HCT116 (cell line): ENCODE measurements at regions not wholly inside any gene's neighbourhood (a gene's known extent, or its start where the extent isn't known, plus 50 kb on each side); places are given as distances from the start of the nearest gene placed in this dataset.

Experiments
- ATAC-seq: fragments of 200-7000 bp; cut with Tn5 transposase; 2 replicates; pipeline ENCODE4 v1.9.1; 2020; ENCODE audit warnings: mild to moderate bottlenecking, moderate library complexity
- BruUV-seq: library from RNA; stranded (reverse); fragments of 400-500 nt; replicated peaks from 2 replicates; lab custom pipeline; 2021; lab: Mats Ljungman, UMichigan
- CTCF ChIA-PET: fragments of 300-600 bp; sonication (Branson Sonifier 250); formaldehyde crosslinking; loops from one replicate; lab custom pipeline; 2021; ENCODE audit warnings: antibody characterized with exemption; lab: Charles Lee
- POLR2A ChIA-PET: fragments of 300-600, 350-600 bp; sonication (Branson Sonifier 250); formaldehyde crosslinking; loops from one replicate; lab custom pipeline; 2021; ENCODE audit warnings: antibody characterized with exemption; lab: Charles Lee
- RAD21 ChIA-PET, 2 experiments: fragments of 300-600 bp; sonication (Branson Sonifier 250); formaldehyde crosslinking; loops; one replicate each; lab custom pipeline; 2023; ENCODE audit warnings: low total read pairs in 2 of 2; ENCODE audit not compliant: uncharacterized antibody in 2 of 2, unreplicated experiment in 2 of 2, low non-redundant PET in 1 of 2; lab: Charles Lee
- DNase-seq: peaks from one replicate; pipeline ENCODE4 v3.0.0-alpha.2; 2010; ENCODE audit warnings: low read depth, low spot score
- H2AFZ ChIP-seq: fragments of 200-600 bp; shearing (Covaris generic), sonication (generic); 2 replicates; pipeline ENCODE4 v1.6.1; 2017; ENCODE audit warnings: low read depth, mixed run types, mixed read lengths, antibody characterized with exemption, low read length; ENCODE audit not compliant: poor library complexity, severe bottlenecking
- H3K27ac ChIP-seq: 2 replicates; pipeline ENCODE4 v1.5.1; 2012; ENCODE audit warnings: low read depth, low read length
- H3K27me3 ChIP-seq: fragments of 200-600 bp; sonication (generic); 2 replicates; pipeline ENCODE4 v1.6.1; 2016; ENCODE audit warnings: mixed run types, low read length, mixed read lengths; ENCODE audit not compliant: insufficient read depth
- H3K36me3 ChIP-seq, 2 experiments: fragments of 200-500 bp in 1 of 2; fragments of 200-600 bp in 1 of 2; sonication (Bioruptor generic) in 1 of 2; sonication (generic) in 1 of 2; 2 replicates each; pipeline versions ENCODE4 v1.5.1 to v1.6.1; 2014 to 2016; ENCODE audit warnings: low read length in 2 of 2, inconsistent platforms in 1 of 2, mixed read lengths in 1 of 2, mixed run types in 1 of 2; ENCODE audit not compliant: insufficient read depth in 2 of 2, control insufficient read depth in 1 of 2
- H3K4me1 ChIP-seq, 2 experiments: fragments of 200-600 bp in 1 of 2; sonication (generic) in 1 of 2; 2 replicates each; pipeline versions ENCODE4 v1.5.1 to v1.6.1; 2012 to 2017; ENCODE audit warnings: low read length in 2 of 2, inconsistent platforms in 1 of 2, mild to moderate bottlenecking in 1 of 2, mixed read lengths in 1 of 2, mixed run types in 1 of 2, moderate library complexity in 1 of 2; ENCODE audit not compliant: insufficient read depth in 2 of 2, control insufficient read depth in 1 of 2
- H3K4me2 ChIP-seq: fragments of 200-600 bp; sonication (generic); 2 replicates; pipeline ENCODE4 v1.6.1; 2017; ENCODE audit warnings: mixed run types, low read length, mixed read lengths
- H3K4me3 ChIP-seq, 2 experiments: fragments of 200-600 bp in 1 of 2; sonication (generic) in 1 of 2; replicated peaks in 1 of 2; 2 replicates each; pipeline ENCODE4 v1.5.1; 2011 to 2016; ENCODE audit warnings: low read length in 2 of 2, control low read depth in 1 of 2, low read depth in 1 of 2, mild to moderate bottlenecking in 1 of 2, mixed read lengths in 1 of 2, mixed run types in 1 of 2
- H3K79me2 ChIP-seq: fragments of 200-600 bp; sonication (generic); 2 replicates; pipeline ENCODE4 v1.6.1; 2017; ENCODE audit warnings: mild to moderate bottlenecking, mixed run types, low read length, moderate library complexity, mixed read lengths; ENCODE audit not compliant: insufficient read depth
- H3K9ac ChIP-seq: fragments of 200-600 bp; sonication (generic); 2 replicates; pipeline ENCODE4 v1.6.1; 2016; ENCODE audit warnings: low read length, mixed read lengths
- H3K9me2 ChIP-seq: fragments of 200-600 bp; sonication (generic), shearing (Covaris generic); 2 replicates; pipeline ENCODE4 v1.6.1; 2017; ENCODE audit warnings: mixed run types, mild to moderate bottlenecking, moderate library complexity; ENCODE audit not compliant: insufficient read depth
- H3K9me3 ChIP-seq, 2 experiments: fragments of 200-500 bp in 1 of 2; fragments of 200-600 bp in 1 of 2; sonication (Bioruptor generic) in 1 of 2; sonication (generic) in 1 of 2; 2 replicates each; pipeline ENCODE4 v1.6.1; 2014 to 2017; ENCODE audit warnings: low read length in 2 of 2, mixed read lengths in 2 of 2, inconsistent platforms in 1 of 2, low read depth in 1 of 2, mild to moderate bottlenecking in 1 of 2, mixed run types in 1 of 2, moderate library complexity in 1 of 2; ENCODE audit not compliant: control insufficient read depth in 1 of 2, insufficient read depth in 1 of 2
- H4K20me1 ChIP-seq: fragments of 200-600 bp; sonication (generic), shearing (Covaris generic); 2 replicates; pipeline ENCODE4 v1.6.1; 2017; ENCODE audit warnings: mixed run types, mild to moderate bottlenecking, moderate library complexity; ENCODE audit not compliant: insufficient read depth
- CBX3 ChIP-seq: IDR thresholded peaks from 2 replicates; pipeline ENCODE4 v1.6.1; 2012; ENCODE audit warnings: low read depth
- EGR1 ChIP-seq: IDR thresholded peaks from 2 replicates; pipeline ENCODE4 v1.6.1; 2012; ENCODE audit warnings: low read depth
- EZH2phosphoT487 ChIP-seq: fragments of 200-600 bp; IDR thresholded peaks from 2 replicates; pipeline ENCODE4 v1.6.1; 2018; ENCODE audit warnings: antibody characterized with exemption, borderline replicate concordance
- FOSL1 ChIP-seq: IDR thresholded peaks from 2 replicates; pipeline ENCODE4 v1.6.1; 2012; ENCODE audit warnings: low read depth
- JUND ChIP-seq: IDR thresholded peaks from 2 replicates; pipeline ENCODE4 v1.6.1; 2012
- POLR2AphosphoS5 ChIP-seq: IDR thresholded peaks from 2 replicates; pipeline ENCODE4 v1.6.1; 2011; ENCODE audit warnings: mild to moderate bottlenecking, low read depth, low read length, moderate library complexity
- SP1 ChIP-seq: IDR thresholded peaks from 2 replicates; pipeline ENCODE4 v1.6.1; 2012; ENCODE audit warnings: low read depth
- SRF ChIP-seq: IDR thresholded peaks from 2 replicates; pipeline ENCODE4 v1.6.1; 2012; ENCODE audit warnings: low read depth
- ZFX ChIP-seq: fragments of 450-650 bp; IDR thresholded peaks from 2 replicates; pipeline ENCODE4 v1.6.1; 2017
- intact Hi-C: fragments of 100-400 bp; cut with micrococcal nuclease; formaldehyde crosslinking; loops from 2 replicates; pipeline ENCODE4 v1.10.0; 2022
- TF ChIP-seq, protein P1 (sequence below): IDR thresholded peaks from 2 replicates; pipeline ENCODE4 v1.6.1; 2012
- TF ChIP-seq, protein P2 (sequence below), 3 experiments: fragments of 200-600 bp in 1 of 3; sonication (generic) in 1 of 3; IDR thresholded peaks in 2 of 3; conservative IDR thresholded peaks in 1 of 3; 2 replicates each; pipeline ENCODE4 v1.5.1; 2012 to 2017; ENCODE audit warnings: low read depth in 2 of 3, low read length in 2 of 3, antibody characterized with exemption in 1 of 3, borderline replicate concordance in 1 of 3, control low read depth in 1 of 3, mild to moderate bottlenecking in 1 of 3, mixed read lengths in 1 of 3, mixed run types in 1 of 3, moderate library complexity in 1 of 3; ENCODE audit not compliant: insufficient read depth in 1 of 3
- TF ChIP-seq, protein P3 (sequence below): IDR thresholded peaks from 2 replicates; pipeline ENCODE4 v1.6.1; 2011; ENCODE audit warnings: mild to moderate bottlenecking, low read length, moderate library complexity; ENCODE audit not compliant: insufficient replicate concordance; ENCODE audit errors: extremely low read depth

DNA sequence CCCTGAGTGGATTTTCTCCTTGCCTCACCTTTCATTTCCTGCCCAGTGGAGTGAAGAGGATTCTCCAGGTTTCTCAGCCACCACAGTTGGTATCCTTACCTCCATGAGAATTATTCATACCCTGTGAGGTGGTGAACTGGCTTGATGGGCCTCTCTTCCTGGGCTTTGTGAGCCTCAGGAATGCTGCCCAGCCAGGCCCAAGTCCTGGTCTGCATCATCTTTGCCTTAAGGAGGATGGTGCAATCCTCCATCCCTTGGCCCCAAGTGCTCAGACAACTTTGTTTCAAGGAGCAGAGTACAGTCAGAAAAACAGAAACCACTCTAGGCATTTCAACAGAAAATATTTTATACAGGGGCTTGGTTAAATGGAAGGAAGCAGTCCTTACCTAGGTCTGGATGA lies 114.2 kb upstream of the CADM1 start:
- ChIA-PET RAD21 (no interaction called here), CTCF (no interaction called here), POLR2A (no interaction called here)
- no TSS peak for BruUV-seq
- H3K27me3 ChIP-seq, result no peaks in the 10 kb centered on the region
- no peak overlapping the region for H3K4me2 ChIP-seq
- H3K9me3 ChIP-seq, result peaks cover 0 to 3% of the 10 kb centered on the region in 2 experiments; a peak in 2 of 4 replicates
- H3K79me2 ChIP-seq, result no peaks in the 10 kb centered on the region
- no peak for ATAC-seq
- H4K20me1 ChIP-seq, result no peaks in the 10 kb centered on the region
- no peaks in the 10 kb centered on the region for H3K9me2 ChIP-seq
- no peak overlapping the region for H3K4me3 ChIP-seq
- intact Hi-C loops, result no loop called here
- H3K4me1 ChIP-seq, result no peaks in the 10 kb centered on the region
- TF ChIP-seq, protein P1, sequence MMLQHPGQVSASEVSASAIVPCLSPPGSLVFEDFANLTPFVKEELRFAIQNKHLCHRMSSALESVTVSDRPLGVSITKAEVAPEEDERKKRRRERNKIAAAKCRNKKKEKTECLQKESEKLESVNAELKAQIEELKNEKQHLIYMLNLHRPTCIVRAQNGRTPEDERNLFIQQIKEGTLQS, result no peak
- no peak for TF ChIP-seq SRF
- TF ChIP-seq, protein P2, sequence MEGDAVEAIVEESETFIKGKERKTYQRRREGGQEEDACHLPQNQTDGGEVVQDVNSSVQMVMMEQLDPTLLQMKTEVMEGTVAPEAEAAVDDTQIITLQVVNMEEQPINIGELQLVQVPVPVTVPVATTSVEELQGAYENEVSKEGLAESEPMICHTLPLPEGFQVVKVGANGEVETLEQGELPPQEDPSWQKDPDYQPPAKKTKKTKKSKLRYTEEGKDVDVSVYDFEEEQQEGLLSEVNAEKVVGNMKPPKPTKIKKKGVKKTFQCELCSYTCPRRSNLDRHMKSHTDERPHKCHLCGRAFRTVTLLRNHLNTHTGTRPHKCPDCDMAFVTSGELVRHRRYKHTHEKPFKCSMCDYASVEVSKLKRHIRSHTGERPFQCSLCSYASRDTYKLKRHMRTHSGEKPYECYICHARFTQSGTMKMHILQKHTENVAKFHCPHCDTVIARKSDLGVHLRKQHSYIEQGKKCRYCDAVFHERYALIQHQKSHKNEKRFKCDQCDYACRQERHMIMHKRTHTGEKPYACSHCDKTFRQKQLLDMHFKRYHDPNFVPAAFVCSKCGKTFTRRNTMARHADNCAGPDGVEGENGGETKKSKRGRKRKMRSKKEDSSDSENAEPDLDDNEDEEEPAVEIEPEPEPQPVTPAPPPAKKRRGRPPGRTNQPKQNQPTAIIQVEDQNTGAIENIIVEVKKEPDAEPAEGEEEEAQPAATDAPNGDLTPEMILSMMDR (IDR thresholded peaks at IDR 0.05 in 2 of 3, conservative IDR thresholded peaks at IDR 0.05 in 1 of 3; ENCODE audit: borderline replicate concordance in 1 of 3, insufficient read depth in 1 of 3, low read depth in 2 of 3, low read length in 2 of 3), result no peak
- TF ChIP-seq, protein P3, sequence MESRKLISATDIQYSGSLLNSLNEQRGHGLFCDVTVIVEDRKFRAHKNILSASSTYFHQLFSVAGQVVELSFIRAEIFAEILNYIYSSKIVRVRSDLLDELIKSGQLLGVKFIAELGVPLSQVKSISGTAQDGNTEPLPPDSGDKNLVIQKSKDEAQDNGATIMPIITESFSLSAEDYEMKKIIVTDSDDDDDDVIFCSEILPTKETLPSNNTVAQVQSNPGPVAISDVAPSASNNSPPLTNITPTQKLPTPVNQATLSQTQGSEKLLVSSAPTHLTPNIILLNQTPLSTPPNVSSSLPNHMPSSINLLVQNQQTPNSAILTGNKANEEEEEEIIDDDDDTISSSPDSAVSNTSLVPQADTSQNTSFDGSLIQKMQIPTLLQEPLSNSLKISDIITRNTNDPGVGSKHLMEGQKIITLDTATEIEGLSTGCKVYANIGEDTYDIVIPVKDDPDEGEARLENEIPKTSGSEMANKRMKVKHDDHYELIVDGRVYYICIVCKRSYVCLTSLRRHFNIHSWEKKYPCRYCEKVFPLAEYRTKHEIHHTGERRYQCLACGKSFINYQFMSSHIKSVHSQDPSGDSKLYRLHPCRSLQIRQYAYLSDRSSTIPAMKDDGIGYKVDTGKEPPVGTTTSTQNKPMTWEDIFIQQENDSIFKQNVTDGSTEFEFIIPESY, result no peak
- no peak for TF ChIP-seq EZH2phosphoT487
- TF ChIP-seq JUND, result no peak
- no peak for TF ChIP-seq EGR1
- TF ChIP-seq ZFX, result no peak
- no peak for TF ChIP-seq POLR2AphosphoS5
- TF ChIP-seq CBX3, result no peak
- no peak for TF ChIP-seq SP1
- no peak for TF ChIP-seq FOSL1
- no peaks in the 10 kb centered on the region for H3K36me3 ChIP-seq
- no peak overlapping the region for H2AFZ ChIP-seq
- DNase-seq, result no peak
- no peak overlapping the region for H3K27ac ChIP-seq
- no peak overlapping the region for H3K9ac ChIP-seq
